ENCODE measurements at regions not wholly inside any gene's neighbourhood (a gene's known extent, or its start where the extent isn't known, plus 50 kb on each side); places are given as distances from the start of the nearest gene placed in this dataset.

DNA sequence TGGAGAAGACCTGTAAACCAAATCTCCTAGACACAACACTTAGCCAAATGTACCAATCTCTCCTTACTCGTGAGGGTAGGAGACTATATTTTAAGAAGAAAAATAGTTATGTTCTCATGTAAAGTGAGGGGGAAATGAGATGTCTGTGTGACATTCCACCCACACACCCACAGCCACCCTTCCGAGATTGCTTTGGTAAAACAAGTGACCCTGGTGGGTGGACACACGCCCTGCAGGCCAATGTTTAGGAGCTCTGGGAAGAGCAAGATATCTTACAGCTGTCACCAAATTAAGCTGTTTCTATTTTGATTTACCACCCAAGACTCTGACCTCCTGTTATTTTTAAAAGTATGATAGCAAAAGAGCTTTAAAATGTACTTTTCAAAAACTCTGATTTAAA lies 147.2 kb upstream of the PFKP start:
- no peak for DNase-seq (ENCODE audit: low spot score)
- TF ChIP-seq, protein P1, sequence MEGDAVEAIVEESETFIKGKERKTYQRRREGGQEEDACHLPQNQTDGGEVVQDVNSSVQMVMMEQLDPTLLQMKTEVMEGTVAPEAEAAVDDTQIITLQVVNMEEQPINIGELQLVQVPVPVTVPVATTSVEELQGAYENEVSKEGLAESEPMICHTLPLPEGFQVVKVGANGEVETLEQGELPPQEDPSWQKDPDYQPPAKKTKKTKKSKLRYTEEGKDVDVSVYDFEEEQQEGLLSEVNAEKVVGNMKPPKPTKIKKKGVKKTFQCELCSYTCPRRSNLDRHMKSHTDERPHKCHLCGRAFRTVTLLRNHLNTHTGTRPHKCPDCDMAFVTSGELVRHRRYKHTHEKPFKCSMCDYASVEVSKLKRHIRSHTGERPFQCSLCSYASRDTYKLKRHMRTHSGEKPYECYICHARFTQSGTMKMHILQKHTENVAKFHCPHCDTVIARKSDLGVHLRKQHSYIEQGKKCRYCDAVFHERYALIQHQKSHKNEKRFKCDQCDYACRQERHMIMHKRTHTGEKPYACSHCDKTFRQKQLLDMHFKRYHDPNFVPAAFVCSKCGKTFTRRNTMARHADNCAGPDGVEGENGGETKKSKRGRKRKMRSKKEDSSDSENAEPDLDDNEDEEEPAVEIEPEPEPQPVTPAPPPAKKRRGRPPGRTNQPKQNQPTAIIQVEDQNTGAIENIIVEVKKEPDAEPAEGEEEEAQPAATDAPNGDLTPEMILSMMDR (IDR thresholded peaks at IDR 0.05; ENCODE audit: extremely low read depth, missing control alignments) = no peak

DNA sequence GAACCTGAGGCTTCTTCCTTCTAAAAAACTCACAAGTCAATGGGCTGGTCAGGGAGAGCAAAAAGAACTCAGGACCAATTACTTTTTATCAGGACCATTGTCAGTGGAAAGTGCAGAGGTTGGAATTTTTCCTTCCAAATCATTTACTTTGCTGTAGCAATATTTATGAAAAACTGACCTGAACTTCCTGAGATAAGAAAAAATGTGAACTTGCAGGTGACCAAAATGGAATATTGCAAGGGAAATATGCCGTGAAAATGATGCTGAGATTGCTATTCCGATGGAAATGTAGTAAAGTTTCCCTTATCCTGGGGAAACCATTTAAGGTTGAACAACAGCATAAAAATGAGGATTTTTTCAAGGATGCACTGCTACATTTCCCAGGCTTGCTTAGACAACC lies 148.3 kb upstream of the PFKP start:
- DNase-seq (ENCODE audit: low spot score) = no peak
- TF ChIP-seq, protein P1 (IDR thresholded peaks at IDR 0.05; ENCODE audit: extremely low read depth, missing control alignments) = no peak

DNA sequence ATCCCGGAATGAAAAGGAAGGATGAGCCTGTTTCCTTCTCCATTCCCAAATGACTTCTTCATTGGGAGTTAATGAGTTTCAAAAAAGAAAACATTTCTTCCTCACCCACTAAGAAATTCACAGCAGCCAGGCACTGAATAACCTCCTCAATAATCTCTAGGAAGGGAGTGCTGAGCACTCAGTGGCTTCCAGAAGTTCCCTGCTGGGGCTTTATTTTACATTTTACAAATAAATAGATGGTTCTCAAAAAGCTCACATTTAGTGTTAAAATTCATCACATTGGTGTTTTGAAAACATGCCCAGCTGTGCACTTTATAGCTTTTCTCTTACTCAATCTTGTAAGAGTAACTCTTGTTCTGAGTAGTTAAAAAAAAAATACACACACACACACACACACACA lies 148.9 kb upstream of the PFKP start:
- DNase-seq (ENCODE audit: low spot score) = no peak
- TF ChIP-seq, protein P1 (IDR thresholded peaks at IDR 0.05; ENCODE audit: extremely low read depth, missing control alignments) = no peak

DNA sequence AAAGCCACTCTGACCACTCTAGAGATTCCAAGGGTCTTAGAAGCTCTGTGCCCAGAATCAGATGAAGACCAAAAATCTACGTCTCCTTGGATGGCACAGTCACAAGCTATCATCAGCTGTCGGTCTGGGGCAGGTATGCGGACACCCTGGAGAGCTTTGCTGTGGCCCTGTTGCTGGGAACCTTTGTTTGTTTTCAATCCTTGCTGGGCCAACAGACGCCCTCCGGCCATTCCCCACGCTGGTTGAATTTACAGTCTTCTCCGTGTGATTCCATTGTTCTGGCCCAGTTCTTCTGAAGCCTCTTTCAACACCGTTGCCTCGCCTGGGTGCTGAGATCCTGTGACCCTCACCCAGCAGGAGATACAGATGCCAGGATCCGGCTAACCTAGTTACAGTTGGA lies 149.4 kb upstream of the PFKP start:
- TF ChIP-seq, protein P1 (IDR thresholded peaks at IDR 0.05; ENCODE audit: extremely low read depth, missing control alignments) = no peak
- no peak for DNase-seq (ENCODE audit: low spot score)

DNA sequence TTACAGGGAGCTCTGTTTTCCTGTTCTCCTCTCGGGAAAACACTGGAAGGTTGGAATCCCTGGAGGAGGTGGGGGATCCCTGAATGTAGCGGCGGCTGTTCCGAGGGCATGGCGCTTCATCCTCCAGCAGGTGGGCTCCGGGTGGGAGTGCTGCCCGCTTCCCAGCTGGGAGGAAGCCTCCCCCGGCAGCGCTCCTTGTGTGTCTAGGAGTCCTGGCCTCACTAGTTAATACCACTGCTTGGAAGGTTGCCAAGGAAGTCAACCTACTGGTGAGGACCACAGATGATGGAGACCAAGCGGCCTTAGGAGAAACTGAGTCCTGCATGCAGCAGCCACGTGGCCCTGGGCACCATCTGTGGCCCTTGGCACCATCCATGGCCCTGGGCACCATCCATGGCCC lies 151.9 kb upstream of the PFKP start:
- TF ChIP-seq, protein P1 (IDR thresholded peaks at IDR 0.05; ENCODE audit: extremely low read depth, missing control alignments) = no peak
- DNase-seq (ENCODE audit: low spot score) = no peak

DNA sequence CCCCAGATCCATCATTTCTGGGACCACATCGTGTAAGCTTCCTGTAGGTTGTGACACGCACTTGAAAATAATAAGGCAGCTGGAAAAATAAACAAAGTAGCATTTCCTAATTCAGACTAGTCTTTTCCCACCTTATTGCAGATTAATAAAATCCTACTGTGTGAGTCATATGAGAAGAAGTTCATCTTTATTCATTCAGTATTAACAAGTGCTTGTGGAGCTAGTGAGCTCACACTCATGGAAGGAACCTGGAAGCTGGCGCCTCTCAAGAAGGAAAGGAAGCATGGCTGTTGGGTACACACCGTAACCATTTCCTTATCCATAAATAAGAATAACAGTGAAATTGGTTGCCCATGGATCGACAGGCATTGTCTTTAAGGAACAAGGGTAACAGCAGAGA lies 152.6 kb upstream of the PFKP start:
- no peak for DNase-seq (ENCODE audit: low spot score)
- TF ChIP-seq, protein P1 (IDR thresholded peaks at IDR 0.05; ENCODE audit: extremely low read depth, missing control alignments) = no peak

DNA sequence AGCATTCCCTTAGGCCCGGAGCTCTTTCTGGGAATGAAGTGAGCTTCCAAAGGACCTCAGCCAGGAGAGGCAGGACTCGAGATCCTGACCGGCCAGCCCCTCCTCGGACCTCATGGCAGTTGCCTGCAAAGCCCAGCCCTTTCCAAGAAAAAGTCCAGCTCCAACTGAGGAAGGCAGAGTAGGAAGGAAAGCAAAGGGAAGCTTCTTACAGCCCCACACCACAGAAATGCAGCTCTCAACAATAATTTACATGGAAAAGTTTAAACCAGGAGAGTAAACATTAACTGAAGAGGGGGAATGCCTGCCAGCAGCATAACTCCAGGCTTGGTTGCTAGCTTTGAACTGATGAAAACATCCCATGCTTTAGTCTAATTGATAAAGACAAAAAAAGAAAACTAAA lies 153.9 kb upstream of the PFKP start:
- no peak for DNase-seq (ENCODE audit: low spot score)
- TF ChIP-seq, protein P1 (IDR thresholded peaks at IDR 0.05; ENCODE audit: extremely low read depth, missing control alignments) = no peak

Measured in GM20000 (cell line).